Activated CD4-positive, alpha-beta memory T cell treated with anti-CD3 and anti-CD28 coated beads for 36 hours (primary cell): ENCODE measurements at regions not wholly inside any gene's neighbourhood (a gene's known extent, or its start where the extent isn't known, plus 50 kb on each side); places are given as distances from the start of the nearest gene placed in this dataset.

Source experiments
- CTCF ChIA-PET: fragments of 350-600 bp; sonication (Branson Sonifier 250); formaldehyde crosslinking; loops from one replicate; lab custom pipeline; 2021; ENCODE audit warnings: antibody characterized with exemption, inconsistent platforms; lab: Charles Lee
- POLR2A ChIA-PET: fragments of 350-600 bp; sonication (Branson Sonifier 250); formaldehyde crosslinking; loops from one replicate; lab custom pipeline; 2021; ENCODE audit warnings: antibody characterized with exemption; lab: Charles Lee
- DNase-seq: peaks from one replicate; pipeline ENCODE4 v3.0.0-alpha.2; 2020
- H3K27ac Mint-ChIP-seq: one replicate; pipeline ENCODE4 v1.8.0; 2021; ENCODE audit warnings: mixed read lengths
- H3K27me3 Mint-ChIP-seq: one replicate; pipeline ENCODE4 v1.8.0; 2021; ENCODE audit warnings: mixed read lengths
- H3K36me3 Mint-ChIP-seq: one replicate; pipeline ENCODE4 v1.8.0; 2021; ENCODE audit warnings: mixed read lengths
- H3K4me1 Mint-ChIP-seq: one replicate; pipeline ENCODE4 v1.8.0; 2021; ENCODE audit warnings: low read depth, mixed read lengths
- H3K4me3 Mint-ChIP-seq: one replicate; pipeline ENCODE4 v1.8.0; 2021; ENCODE audit warnings: mild to moderate bottlenecking, mixed read lengths
- H3K9me3 Mint-ChIP-seq: one replicate; pipeline ENCODE4 v1.8.0; 2021; ENCODE audit warnings: mixed read lengths
- intact Hi-C: fragments of 100-400 bp; cut with micrococcal nuclease; formaldehyde crosslinking; loops from one replicate; pipeline ENCODE4 v1.15.1; 2023

GRCh38 chr14:94681300-94682060, 69.3 kb downstream of the SERPINA3 start:
- H3K36me3 Mint-ChIP-seq: no peaks in the 10 kb centered on the region
- POLR2A ChIA-PET: no interaction called here
- no peaks in the 10 kb centered on the region for H3K4me1 Mint-ChIP-seq
- DNase-seq: peak; percentile 18
- peaks cover 4% of the 10 kb centered on the region for H3K27me3 Mint-ChIP-seq
- H3K27ac Mint-ChIP-seq: no peak overlapping the region
- H3K9me3 Mint-ChIP-seq: no peaks in the 10 kb centered on the region
- CTCF ChIA-PET: no interaction called here
- H3K4me3 Mint-ChIP-seq: no peak overlapping the region
- intact Hi-C loops: no loop called here

- H3K4me3 Mint-ChIP-seq: no peak overlapping the region
- DNase-seq: no peak
- no peaks in the 10 kb centered on the region for H3K4me1 Mint-ChIP-seq
- intact Hi-C loops: no loop called here
- H3K9me3 Mint-ChIP-seq: no peaks in the 10 kb centered on the region
- H3K27me3 Mint-ChIP-seq: peaks cover 4% of the 10 kb centered on the region
- ChIA-PET POLR2A (no interaction called here), CTCF (no interaction called here)
- no peaks in the 10 kb centered on the region for H3K36me3 Mint-ChIP-seq
- H3K27ac Mint-ChIP-seq: no peak overlapping the region
Observed at GRCh38 chr14:94680862-94681288, 68.7 kb downstream of the SERPINA3 start.

- intact Hi-C loops: no loop called here
- DNase-seq: no peak
- Mint-ChIP-seq H3K9me3 (no peaks in the 10 kb centered on the region), H3K4me1 (no peaks in the 10 kb centered on the region), H3K4me3 (no peak overlapping the region), H3K36me3 (no peaks in the 10 kb centered on the region), H3K27me3 (peaks cover 7% of the 10 kb centered on the region), H3K27ac (no peak overlapping the region)
- ChIA-PET POLR2A (no interaction called here), CTCF (interaction anchor here (1.1 kb wide), 1 partner anchor 644 kb away, joined by 4 read pairs; no protein-coding TSS in a partner anchor)
Observed at GRCh38 chr14:94679937-94680861, 68.0 kb downstream of the SERPINA3 start.

GRCh38 chr14:94679106-94679810, 67.1 kb downstream of the SERPINA3 start:
- ChIA-PET POLR2A (no interaction called here), CTCF (interaction anchor here (1.1 kb wide), 1 partner anchor 643 kb away, joined by 4 read pairs; no protein-coding TSS in a partner anchor)
- intact Hi-C loops: no loop called here
- no peak for DNase-seq
- Mint-ChIP-seq H3K4me1 (no peaks in the 10 kb centered on the region), H3K27ac (no peak overlapping the region), H3K27me3 (peaks cover 7% of the 10 kb centered on the region), H3K9me3 (no peaks in the 10 kb centered on the region), H3K4me3 (no peak overlapping the region), H3K36me3 (no peaks in the 10 kb centered on the region)

GRCh38 chr14:94677747-94678146, 65.6 kb downstream of the SERPINA3 start:
- intact Hi-C loops: no loop called here
- ChIA-PET POLR2A (no interaction called here), CTCF (no interaction called here)

GRCh38 chr14:94677213-94677612, 65.0 kb downstream of the SERPINA3 start:
- H3K4me3 Mint-ChIP-seq: no peak overlapping the region
- no peaks in the 10 kb centered on the region for H3K36me3 Mint-ChIP-seq
- intact Hi-C loops: no loop called here
- no peak overlapping the region for H3K27ac Mint-ChIP-seq
- CTCF ChIA-PET: no interaction called here
- H3K4me1 Mint-ChIP-seq: no peaks in the 10 kb centered on the region
- peaks cover 7% of the 10 kb centered on the region for H3K27me3 Mint-ChIP-seq
- POLR2A ChIA-PET: no interaction called here
- H3K9me3 Mint-ChIP-seq: no peaks in the 10 kb centered on the region
- DNase-seq: no peak

More at GRCh38 chr14:94677747-94678146, 65.6 kb downstream of the SERPINA3 start:
- no peak for DNase-seq
- no peaks in the 10 kb centered on the region for H3K9me3 Mint-ChIP-seq
- peaks cover 7% of the 10 kb centered on the region for H3K27me3 Mint-ChIP-seq
- H3K4me1 Mint-ChIP-seq: no peaks in the 10 kb centered on the region
- no peaks in the 10 kb centered on the region for H3K36me3 Mint-ChIP-seq
- H3K27ac Mint-ChIP-seq: no peak overlapping the region
- no peak overlapping the region for H3K4me3 Mint-ChIP-seq

- Mint-ChIP-seq H3K9me3 (no peaks in the 10 kb centered on the region), H3K36me3 (no peaks in the 10 kb centered on the region)
- POLR2A ChIA-PET: no interaction called here
Observed at GRCh38 chr14:94676495-94677185, 64.4 kb downstream of the SERPINA3 start.

GRCh38 chr14:94675036-94675435, 62.8 kb downstream of the SERPINA3 start:
- intact Hi-C loops: no loop called here
- H3K27me3 Mint-ChIP-seq: peaks cover 7% of the 10 kb centered on the region
- H3K4me3 Mint-ChIP-seq: no peak overlapping the region
- no peaks in the 10 kb centered on the region for H3K4me1 Mint-ChIP-seq
- H3K36me3 Mint-ChIP-seq: no peaks in the 10 kb centered on the region
- no peaks in the 10 kb centered on the region for H3K9me3 Mint-ChIP-seq
- POLR2A ChIA-PET: no interaction called here
- CTCF ChIA-PET: no interaction called here
- DNase-seq: no peak
- H3K27ac Mint-ChIP-seq: no peak overlapping the region

More at GRCh38 chr14:94676495-94677185, 64.4 kb downstream of the SERPINA3 start:
- Mint-ChIP-seq H3K4me1 (no peaks in the 10 kb centered on the region), H3K27ac (no peak overlapping the region), H3K27me3 (peaks cover 7% of the 10 kb centered on the region), H3K4me3 (no peak overlapping the region)
- no peak for DNase-seq
- intact Hi-C loops: no loop called here
- CTCF ChIA-PET: no interaction called here

- Mint-ChIP-seq H3K27me3 (peaks cover 9% of the 10 kb centered on the region), H3K4me1 (no peaks in the 10 kb centered on the region), H3K9me3 (no peaks in the 10 kb centered on the region), H3K4me3 (no peak overlapping the region), H3K36me3 (no peaks in the 10 kb centered on the region), H3K27ac (no peak overlapping the region)
- intact Hi-C loops: no loop called here
- ChIA-PET CTCF (no interaction called here), POLR2A (no interaction called here)
- DNase-seq: no peak
Observed at GRCh38 chr14:94673781-94674231, 61.6 kb downstream of the SERPINA3 start.
